A673 (cell line): ENCODE measurements at regions not wholly inside any gene's neighbourhood (a gene's known extent, or its start where the extent isn't known, plus 50 kb on each side); places are given as distances from the start of the nearest gene placed in this dataset.
"Not testable (repeated sequence)": the region's sequence is repeated elsewhere in the genome, so short reads cannot be mapped to it uniquely, and the experiment has no call there.

Experiments
- EZH2 ChIP-seq: fragments of 200-600 bp; sonication (generic); IDR thresholded peaks from 2 replicates; pipeline ENCODE4 v1.6.1; 2017; ENCODE audit warnings: borderline replicate concordance, low read depth, mild to moderate bottlenecking, mixed read lengths, antibody characterized with exemption, low read length; ENCODE audit not compliant: poor library complexity, severe bottlenecking
- TF ChIP-seq, protein P1 (sequence below): fragments of 300-800, 200-600 bp; sonication (generic); conservative IDR thresholded peaks from 2 replicates; pipeline ENCODE4 v1.5.1; 2017; ENCODE audit warnings: low read depth, mild to moderate bottlenecking, antibody characterized with exemption, low read length, moderate library complexity, mixed read lengths

GRCh38 chr21:20221981-20222380 lies 776.2 kb upstream of the NCAM2 start:
- TF ChIP-seq, protein P1, sequence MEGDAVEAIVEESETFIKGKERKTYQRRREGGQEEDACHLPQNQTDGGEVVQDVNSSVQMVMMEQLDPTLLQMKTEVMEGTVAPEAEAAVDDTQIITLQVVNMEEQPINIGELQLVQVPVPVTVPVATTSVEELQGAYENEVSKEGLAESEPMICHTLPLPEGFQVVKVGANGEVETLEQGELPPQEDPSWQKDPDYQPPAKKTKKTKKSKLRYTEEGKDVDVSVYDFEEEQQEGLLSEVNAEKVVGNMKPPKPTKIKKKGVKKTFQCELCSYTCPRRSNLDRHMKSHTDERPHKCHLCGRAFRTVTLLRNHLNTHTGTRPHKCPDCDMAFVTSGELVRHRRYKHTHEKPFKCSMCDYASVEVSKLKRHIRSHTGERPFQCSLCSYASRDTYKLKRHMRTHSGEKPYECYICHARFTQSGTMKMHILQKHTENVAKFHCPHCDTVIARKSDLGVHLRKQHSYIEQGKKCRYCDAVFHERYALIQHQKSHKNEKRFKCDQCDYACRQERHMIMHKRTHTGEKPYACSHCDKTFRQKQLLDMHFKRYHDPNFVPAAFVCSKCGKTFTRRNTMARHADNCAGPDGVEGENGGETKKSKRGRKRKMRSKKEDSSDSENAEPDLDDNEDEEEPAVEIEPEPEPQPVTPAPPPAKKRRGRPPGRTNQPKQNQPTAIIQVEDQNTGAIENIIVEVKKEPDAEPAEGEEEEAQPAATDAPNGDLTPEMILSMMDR, result not testable (repeated sequence)
- not testable (repeated sequence) for TF ChIP-seq EZH2
